Stimulated activated CD4-positive, alpha-beta T cell treated with anti-CD3 and anti-CD28 coated beads, Interleukin-2, amount 100 ng/mL, for 48 hours (primary cell): ENCODE measurements at regions not wholly inside any gene's neighbourhood (a gene's known extent, or its start where the extent isn't known, plus 50 kb on each side); places are given as distances from the start of the nearest gene placed in this dataset.

ENCODE experiments used
- DNase-seq, 2 donors: peaks; one replicate each; pipeline ENCODE4 v3.0.0-alpha.2; 2020

DNA sequence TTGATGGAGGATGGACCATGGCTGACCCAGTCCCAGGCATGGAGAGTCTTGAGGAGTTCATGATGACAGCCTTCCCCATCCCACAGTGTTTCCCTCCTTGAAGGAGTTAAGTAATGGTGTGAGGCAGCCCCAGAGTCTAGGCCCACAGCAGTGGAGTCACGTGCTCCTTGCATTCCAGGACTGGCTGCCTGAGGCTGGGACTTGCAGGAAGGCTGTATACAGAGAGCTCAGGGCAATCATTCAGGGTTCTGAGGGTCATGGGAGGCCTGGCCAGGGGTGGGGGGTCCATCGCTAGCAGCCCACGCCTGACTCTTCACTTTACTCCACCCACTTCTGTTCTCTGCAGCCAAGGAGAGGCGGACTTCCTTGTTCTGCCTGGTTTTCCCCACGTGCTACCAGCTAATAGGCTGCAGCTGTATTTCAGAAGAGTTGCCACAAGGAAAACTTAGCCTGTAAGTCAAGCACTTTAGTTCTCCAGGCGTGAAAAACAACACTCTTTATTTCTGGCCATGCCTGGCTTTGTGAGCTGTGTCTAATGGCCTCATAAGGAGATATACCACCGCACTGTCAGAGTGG lies 272.5 kb downstream of the DHX35 start:
- no peak for DNase-seq

DNA sequence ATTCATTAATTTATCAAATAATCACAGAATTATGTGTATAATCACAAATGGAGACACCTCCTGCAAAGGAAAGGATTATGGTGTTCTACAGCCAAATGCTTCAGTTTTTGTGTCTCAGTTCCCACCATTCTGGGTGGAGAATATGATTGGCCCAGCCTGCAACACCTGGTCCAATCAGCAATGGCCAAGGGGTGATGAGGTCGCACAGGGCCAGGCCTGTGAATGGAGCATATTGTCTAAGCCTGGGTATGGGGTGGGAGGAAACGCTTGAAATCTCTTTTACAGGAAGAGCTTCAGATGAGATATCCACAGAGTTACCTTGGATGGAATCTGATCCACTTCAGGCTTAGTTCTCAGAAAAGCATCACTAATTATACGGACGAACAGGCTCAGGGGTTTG lies 271.6 kb downstream of the DHX35 start:
- no peak for DNase-seq

DNA sequence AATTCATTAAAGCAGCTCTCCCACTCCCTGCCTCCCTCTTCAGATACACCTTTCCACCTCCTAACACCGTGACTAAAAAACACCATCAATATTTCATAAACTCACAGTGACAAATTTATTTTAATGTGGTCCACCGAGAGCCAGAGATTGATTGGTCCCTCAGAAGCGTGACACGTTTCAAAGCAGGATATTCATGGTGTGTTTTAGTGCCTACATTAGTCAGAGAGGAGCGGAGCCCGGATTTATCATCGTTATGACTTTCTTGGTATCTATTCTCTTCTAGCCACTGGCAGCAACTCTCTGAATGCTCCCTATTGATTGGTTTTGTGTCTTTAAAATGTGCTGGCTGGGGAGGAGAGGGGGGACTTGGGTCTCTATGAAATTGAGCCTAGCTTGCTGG lies 265.3 kb downstream of the DHX35 start:
- DNase-seq = no peak

DNA sequence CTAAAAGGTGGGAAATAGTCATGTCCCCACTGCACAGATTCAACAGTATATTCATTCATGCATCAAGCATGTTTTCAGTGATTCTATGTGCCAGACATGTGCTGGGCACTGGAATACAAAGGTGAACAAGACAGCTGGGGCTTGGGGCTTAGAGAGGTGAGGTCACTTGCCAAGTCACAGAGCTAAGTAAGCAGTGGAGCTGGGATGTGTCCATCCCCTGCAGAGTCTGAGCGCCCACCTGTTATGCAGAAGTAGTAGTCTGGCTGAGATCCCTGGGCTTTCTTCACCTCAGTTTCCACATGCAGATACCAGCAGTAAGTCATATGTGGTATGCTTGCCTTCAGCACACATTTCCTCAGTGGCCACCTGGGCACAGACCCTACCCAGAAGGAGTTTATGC lies 263.8 kb downstream of the DHX35 start:
- DNase-seq = no peak

DNA sequence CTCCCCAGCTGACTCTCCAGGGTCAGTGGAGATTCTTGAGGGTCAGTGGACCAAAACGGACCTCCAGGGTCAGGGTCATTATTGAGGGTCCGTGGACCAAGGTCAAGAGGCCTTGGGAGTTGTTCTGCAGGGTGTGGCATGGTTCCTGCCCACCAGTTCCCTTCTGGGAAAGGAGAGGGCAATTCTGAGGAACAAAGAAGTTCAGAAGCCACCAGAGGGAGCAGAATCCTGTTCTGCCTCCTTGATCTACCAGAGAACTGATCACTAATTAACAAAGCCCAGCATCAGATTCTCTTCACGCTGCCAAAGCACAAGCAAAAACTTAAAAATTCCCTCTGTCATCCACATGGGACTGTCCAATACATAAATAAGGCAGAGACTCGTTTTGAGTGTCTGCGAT lies 263.4 kb downstream of the DHX35 start:
- DNase-seq = no peak

DNA sequence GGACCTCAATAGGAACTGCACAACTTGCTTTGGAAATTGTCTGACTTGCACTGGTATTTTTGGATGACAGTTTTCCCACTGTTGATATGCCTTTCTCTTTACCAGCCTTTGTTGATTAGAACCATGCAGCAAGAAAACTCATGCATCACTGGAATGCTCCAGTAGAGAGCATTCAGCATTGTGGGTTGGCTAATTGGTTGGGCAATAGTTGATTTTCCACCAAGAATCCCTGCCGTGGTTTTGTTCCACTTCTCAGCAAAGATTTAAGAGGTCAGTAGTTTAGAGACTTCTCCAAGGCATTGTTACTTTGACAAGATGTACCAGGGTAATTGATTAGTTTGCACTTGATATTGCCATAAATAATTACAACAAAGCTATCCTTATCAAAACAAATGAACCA lies 260.0 kb downstream of the DHX35 start:
- no peak for DNase-seq

DNA sequence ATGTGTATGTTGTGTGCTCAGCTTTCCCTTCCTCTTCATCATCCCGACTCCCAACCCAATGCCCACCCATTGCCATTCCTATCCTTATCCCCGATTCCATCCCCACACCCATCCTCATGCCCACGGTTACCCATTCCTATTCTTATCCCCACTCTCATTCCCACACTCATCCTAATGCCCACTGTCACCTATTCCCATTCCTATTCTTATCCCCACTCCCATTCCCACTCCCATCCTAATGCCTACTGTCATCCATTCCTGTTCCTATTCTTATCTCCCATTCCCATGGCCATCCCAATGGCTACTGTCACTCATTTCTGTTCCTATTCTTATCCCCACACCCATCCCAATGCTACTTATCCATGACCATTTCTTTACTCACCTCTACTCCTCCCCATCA lies 254.1 kb downstream of the DHX35 start:
- no peak for DNase-seq

DNA sequence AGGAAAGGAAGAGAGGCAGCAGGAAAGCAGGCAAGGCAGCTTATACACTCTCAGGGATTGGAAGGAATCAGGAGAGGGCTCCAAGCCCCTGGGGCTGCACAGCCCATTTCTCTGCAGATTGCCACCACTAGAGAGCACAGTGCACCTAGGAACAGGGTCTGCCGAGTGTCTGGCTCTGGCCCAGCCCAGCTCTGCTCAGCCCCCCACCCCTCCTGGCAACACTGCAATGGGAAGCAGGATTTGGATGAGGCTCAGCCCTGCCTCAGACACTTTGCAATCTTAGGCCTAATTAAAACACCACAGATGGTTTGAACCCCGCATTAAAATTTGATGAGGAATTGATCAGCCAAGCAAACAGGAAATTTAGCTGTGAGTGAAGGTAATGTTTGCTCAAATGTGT lies 252.7 kb downstream of the DHX35 start:
- no peak for DNase-seq

DNA sequence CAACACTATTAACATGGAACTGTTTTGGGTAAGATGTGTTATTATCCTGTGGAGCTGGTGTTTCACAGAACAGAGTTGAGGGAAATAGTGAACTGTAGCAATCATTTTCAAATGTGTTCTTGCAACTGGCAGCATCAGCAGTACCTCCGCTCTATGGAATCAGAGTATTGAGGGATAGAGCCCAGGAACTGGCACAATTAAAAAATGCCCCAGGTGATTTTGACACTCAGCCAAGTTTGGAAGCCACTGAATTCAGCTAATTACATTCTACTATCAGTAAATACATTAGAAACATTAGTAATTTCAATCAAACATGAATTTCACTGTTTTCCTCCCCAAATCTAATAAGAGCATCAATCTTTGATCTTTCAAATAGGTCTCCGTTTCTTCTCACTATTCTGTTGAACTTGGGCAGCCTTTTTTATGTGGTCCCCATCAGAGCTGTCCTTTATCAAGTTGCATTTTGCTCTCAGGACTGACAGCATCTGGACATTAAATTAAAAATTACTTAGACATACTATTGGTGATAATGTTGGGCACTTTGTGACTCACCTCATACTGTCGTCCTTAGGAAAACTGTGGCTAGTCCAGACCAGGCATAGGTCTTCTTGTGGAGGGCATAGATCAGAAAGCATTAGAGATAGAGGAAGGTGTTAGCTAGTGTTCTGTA lies 251.5 kb downstream of the DHX35 start:
- no peak for DNase-seq

DNA sequence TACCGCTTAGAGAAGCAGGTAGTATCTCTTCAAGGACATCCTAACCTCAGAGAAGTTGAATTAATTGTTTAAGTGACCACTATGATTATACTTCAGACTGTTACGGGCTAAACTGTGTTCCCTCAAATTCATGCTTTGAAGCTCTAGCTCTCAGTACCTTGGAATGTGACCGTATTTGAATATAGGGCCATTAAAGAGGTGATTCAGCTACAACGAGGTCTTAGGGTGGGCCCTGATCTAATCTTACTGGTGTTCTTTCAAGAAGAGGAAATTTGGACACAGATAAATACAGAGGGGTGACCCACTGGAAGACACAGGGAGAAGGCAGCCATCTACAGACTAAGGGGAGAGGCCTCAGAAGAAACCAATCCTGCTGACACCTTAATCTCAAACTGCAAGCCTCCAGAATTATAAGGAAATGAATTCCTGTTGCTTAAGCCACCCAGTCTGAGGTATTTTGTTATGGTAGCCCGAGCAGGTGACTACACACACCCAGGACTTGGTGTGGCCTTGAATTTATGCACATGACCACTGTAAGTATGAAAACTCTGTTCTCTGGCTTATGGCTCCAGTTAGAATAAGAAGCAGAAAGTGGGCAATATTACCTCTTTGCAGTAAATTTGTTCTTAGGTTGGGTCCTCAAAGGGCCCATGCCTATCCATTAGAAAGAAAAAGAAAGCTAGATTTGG lies 249.1 kb downstream of the DHX35 start:
- no peak for DNase-seq

DNA sequence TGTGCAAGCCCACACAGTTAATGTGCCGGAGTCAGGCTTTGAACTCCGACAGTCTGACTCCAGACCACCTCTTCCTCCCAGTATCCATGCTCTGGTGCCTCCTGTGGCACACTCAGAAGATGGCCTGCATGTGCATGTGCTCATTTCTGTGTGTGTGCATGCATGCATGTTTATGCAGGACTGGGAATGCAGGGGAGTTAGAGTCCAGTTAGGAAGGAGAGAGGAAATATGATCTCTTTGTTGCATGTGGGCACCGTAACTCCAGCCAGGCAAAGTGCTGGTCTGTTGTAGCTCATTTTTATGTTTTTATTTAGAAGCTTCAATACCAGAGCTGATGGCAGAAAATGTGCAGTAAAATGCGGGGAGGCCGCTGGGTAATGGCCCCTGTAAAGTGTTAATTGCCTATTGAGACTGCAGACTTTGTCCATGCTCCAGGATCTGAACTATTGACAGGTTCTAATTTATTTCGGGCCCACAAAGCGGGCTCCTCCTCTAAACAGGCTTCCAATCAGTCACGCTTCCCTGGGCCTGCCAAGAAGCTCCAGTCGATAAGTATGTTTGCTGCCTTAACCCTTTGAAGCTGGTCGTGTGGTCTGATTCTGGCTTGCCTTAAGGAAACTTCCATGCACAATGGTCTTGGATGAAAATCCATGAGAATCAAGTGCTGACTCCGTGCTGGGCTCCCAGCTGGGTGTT lies 248.3 kb downstream of the DHX35 start:
- no peak for DNase-seq

DNA sequence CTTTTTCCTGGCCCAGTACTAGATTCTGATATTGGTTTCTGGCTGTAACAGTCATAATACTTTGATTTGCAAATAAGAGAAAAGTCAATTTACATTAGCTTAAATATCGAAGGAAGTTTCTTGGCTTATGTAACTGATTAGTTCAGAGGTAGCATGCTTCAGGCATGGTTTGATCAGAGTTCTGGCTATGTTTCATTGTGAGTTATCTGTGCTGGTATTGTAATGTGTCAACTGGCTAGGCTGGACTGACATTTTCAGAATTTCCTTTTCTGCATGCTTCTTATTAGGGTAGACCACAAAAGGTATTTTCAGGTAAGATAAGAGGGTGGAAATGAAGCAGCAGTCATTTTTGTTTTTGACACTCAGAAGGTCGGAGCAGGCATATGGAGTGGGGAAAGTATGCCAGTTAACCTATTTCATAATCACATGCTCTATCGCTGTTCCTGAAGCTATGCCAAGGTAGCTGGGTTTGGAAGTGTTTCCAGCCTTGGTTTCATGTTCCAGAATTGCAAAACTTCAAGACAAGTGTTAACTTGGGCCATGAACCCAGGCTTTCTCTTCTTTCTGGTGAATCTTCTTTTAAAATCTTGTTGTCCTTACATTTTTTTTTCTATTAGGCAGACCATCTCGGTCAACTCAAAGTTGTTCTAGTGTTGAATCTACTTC lies 244.9 kb downstream of the DHX35 start:
- no peak for DNase-seq

DNA sequence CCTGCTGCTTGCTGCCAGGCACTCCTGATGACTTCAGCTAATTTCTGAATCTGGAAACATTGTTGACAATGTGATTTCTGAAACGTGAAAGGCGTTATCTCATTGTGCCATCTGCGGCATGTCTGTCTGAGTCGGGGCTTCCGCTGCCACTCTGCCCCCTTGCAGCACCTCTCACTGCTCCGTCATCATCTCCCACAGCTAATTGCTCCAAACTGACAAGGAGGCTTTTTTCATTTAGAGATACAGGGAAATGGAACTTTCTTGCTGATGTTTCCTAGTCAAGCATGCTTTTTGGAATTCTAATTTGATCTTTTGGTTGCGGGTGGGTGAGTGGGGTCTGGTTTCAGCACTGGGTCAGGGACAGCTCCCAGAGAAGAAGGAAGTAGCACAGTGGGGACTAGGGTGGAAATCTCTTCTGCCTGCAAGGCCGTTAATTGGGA lies 233.5 kb downstream of the DHX35 start:
- no peak for DNase-seq

DNA sequence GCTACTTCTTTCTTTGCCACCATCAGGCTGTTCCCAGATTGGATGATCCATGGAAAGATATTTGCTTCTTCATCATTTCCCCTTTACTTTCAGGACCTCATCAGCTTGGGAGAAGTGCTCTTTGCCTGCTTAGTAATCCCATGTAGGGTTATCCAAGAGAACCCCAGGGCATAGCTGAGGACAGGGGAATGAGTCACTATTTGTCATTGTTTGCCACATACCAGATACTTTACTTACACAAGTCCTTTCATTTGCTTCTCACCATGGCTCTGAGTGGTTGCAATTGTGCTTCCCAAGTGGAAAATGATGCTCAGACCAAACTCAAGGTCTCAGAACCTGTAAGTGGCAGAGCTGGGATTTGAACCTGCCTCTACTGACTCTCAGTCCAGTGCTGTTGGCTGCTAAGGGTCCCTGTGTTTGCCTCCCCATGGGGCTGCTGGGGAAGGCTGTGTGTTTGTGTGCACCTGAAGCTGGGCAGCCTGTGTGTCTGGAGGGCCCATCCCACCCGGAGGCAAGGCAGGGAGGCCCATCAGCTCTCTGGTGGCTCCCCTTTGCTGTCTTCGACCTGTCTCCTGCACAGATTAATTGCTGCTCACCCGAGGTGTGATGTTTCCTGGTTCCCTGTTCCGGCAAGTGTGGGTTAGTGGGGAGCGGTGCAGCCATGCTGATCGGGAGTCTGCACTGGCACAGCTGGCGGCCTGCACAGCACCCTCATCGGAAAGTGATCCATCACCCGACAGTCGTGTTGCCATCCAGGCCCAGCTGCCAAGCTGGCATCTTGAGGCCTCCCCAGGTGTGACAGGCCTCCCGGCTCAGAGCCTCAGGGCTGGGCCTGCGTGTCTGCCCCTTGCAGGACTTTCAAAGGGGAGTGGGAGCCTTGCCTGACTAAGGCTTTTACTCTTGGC lies 228.8 kb downstream of the DHX35 start:
- DNase-seq = no peak

DNA sequence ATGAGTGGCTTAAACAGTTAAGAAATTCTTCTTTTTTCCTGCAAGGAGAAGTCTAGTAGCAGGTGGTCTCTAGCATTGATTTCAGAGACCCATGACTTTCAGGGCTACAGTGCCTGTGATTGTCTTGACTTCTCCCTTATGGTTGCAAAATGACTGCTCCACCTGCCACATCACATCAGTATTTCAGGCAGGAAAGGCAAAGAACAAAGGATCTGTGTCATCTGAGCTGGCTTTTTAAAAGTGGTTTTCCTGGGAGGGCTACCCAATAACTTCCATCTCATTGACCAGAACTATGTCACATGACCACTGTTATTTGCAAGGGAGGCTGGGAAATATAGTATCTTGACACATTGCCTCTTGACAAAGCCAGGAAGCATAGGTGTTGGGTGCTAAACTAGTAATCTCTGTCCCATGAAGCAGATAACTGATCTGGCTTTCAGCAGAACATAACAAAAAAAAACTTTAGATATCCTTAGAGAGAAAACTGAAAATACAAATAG lies 226.2 kb downstream of the DHX35 start:
- DNase-seq = no peak

DNA sequence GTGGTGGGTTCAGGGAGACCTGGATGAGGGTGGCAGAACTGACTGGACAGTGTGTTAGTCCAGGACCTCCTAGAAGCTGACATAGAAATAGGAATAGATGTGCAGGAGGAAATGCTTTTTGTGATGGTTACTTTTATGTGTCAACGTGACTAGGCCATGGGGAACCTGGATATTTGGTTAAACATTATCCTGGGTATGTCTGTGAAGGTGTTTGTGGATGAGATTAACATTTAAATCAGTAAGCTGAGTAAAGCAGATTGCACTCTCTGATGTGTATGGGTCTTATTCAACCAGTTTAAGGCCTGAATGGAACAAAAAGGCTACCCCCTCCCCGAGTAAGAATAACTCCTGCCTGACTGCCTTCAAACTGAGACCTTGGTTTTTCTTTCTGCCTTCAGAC lies 219.3 kb downstream of the DHX35 start:
- DNase-seq = no peak

DNA sequence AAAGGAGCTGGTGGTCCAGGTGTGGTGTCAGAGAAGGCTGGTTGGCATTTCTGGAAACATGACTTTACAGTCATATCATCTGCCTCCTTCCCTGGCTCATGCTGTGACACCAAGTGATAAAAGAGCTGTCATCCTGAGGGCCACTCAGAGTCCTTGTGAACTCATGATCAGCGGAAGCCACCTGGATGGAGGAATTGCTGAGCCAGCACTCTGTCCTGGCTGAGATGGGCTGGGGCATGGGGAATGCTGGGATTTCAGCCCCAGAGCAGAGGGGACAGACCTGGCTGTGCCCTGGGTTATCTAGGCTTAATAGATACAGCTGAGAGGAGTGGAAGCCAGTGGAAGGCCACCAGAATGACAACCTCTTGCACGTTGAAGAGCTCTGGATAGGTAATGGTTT lies 214.3 kb downstream of the DHX35 start:
- no peak for DNase-seq

DNA sequence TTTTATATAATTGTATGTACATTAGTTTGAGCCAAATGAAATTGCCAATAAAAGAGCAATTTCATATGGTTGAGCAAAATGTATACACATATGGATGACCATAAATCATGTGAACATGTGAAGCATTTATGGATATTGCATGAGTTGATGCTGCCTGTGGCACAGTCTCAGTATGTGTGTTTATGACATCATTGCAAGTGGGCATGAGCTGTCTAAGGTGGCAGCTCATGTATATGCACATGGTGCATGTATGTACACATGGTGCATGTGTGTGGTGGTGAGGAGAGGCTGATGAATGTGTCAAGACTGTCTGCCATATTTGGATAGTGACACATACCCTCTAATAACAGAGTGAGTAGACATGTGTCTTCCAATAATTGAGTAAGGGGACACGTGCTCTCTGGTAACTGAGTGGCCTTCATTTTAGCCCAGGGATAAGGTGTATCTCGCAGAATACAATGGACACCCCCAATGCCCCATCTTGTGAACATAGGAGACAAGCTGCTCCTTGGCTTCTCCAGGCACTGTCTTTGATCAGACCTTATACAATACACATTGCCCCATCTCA lies 208.8 kb downstream of the DHX35 start:
- no peak for DNase-seq

DNA sequence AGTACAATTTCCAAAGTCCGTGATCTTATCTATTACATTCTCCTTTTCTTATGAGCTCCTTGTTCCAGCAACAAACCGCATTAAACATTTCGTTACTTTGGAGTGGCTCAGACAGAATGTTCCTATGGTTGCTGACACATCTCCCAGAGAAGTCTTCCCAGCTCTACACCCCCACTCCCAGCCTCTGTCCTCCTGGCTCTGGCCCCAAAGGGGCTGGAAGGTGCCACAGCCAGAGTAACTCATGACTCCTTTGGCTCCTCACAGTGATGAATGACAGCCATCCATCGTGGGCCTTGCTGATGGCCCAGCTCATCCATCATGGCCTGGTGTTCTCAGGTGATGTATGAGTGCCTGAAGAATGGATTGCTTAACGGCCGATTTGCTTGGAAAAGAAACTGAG lies 203.0 kb downstream of the DHX35 start:
- DNase-seq = no peak

DNA sequence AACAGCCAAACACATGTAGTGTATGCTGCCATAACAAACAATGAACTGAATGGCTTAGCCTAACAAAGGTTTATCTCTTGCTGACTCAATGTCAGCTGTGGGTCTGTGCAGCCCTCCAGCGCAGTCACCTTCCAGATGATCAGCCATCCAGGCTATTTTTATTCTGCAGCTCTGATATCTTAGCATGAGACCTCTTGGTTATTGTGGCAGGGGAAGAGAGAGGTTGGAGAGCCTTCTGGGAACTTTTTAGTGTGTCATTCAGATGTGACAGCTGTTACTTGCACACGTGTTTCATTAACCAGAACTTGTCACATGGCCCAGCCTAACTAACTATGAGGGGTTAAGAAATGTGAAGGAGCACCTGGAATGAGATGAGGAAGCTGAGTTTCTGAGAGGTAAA lies 202.5 kb downstream of the DHX35 start:
- DNase-seq = no peak

DNA sequence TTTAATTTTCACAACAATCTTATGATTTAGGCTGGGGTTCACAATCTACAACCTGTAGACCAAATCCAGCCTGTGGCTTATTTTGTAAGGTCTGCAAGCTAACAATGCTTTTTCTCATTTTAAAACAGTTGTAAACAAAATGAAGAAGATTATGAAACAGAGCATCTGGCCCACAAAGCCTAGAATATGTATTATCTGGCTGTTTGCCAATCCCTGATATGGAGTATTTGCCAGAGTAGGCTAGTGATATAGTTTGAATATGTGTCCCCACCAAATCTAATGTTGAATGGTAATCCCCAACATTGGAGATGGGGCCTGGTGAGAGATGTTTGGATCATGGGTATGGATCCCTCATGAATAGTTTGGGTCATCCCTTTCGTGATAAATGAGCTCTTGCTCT lies 201.8 kb downstream of the DHX35 start:
- DNase-seq = no peak

DNA sequence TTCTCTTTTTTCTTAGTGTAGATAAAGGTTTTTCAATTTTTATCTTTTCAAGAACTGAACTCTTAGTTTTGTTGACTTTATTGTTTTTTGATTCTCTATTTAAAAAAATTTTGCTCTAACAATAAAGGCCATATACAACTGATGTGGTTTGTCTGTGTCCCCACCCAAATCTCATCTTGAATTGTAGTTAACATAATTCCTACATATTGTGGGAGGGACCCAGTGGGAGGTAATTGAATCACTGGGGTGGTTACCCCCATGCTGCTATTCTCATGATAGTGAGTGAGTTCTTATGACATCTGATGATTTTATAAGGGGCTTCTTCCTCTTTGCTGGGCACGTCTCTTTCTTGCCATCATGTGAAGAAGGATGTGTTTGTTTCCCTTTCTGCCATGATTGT lies 199.8 kb downstream of the DHX35 start:
- no peak for DNase-seq
